ENCODE measurements at regions not wholly inside any gene's neighbourhood (a gene's known extent, or its start where the extent isn't known, plus 50 kb on each side); places are given as distances from the start of the nearest gene placed in this dataset.
"Not testable (repeated sequence)": the region's sequence is repeated elsewhere in the genome, so short reads cannot be mapped to it uniquely, and the experiment has no call there.

DNA sequence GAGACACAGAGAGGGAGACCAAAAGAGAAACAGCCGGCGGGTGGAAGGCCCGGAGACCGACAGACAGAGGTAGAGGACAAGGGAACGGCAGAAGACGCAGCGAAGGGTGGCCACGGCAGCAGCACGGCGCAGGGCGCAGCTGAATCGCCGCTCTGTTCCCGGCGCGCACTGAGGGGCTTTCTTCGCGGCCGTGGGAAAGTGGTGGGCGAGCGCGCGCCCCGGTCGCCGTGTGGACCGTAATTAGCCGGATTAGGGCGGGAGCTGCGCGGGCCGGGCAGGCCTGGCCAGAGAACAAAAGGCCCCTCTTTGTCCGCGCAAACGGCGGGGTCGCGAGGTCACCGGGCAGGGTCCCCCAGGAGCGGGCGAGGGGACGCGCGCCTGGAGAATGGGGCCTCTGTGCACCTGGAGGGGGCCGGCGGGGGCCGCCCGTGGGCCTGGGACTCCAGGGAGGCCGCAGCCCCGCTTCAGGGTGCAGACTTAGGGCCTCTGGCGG is 158.3 kb downstream of the ZFP36L2 start:
- H4K20me1 ChIP-seq (ENCODE audit: control insufficient read depth, extremely low read depth, insufficient read depth, low read length) = no peaks in the 10 kb centered on the region
- no peak for FAIRE-seq
- no peak for DNase-seq (ENCODE audit: low read depth, low spot score)
- dilution Hi-C loops (cut with MboI; ENCODE audit: extremely low pct_ligation_motif_present, low sequenced_read_pairs) = no loop called here
- H3K9me3 ChIP-seq (ENCODE audit: control insufficient read depth, low read depth, low read length) = no peaks in the 10 kb centered on the region
- no peak overlapping the region for H3K9ac ChIP-seq (ENCODE audit: control insufficient read depth, extremely low read depth, insufficient read depth, low read length)
- H2AFZ ChIP-seq (ENCODE audit: control insufficient read depth, low read length) = no peak overlapping the region
- no peak overlapping the region for H3K4me2 ChIP-seq (ENCODE audit: control insufficient read depth, extremely low read depth, insufficient read depth, low read depth, low read length)
- H3K27ac ChIP-seq (ENCODE audit: control insufficient read depth, insufficient read depth, low read length) = peak overlapping the region; percentile 13
- H3K9me1 ChIP-seq (ENCODE audit: control insufficient read depth, extremely low read depth, insufficient read depth, low read length) = no peaks in the 10 kb centered on the region
- no peaks in the 10 kb centered on the region for H3K27me3 ChIP-seq (ENCODE audit: control insufficient read depth, extremely low read depth, insufficient read depth, low read length)
- no peak overlapping the region for H3K4me3 ChIP-seq (ENCODE audit: control insufficient read depth in 2 of 3, extremely low read depth in 1 of 3, insufficient read depth in 2 of 3, low read depth in 1 of 3, low read length in 3 of 3)
- peaks cover 27% of the 10 kb centered on the region for H3K4me1 ChIP-seq (ENCODE audit: control insufficient read depth, extremely low read depth, insufficient read depth, low read length)
- no peak for TF ChIP-seq EZH2 (IDR thresholded peaks at IDR 0.05; ENCODE audit: low read length)
- TF ChIP-seq, protein P1, sequence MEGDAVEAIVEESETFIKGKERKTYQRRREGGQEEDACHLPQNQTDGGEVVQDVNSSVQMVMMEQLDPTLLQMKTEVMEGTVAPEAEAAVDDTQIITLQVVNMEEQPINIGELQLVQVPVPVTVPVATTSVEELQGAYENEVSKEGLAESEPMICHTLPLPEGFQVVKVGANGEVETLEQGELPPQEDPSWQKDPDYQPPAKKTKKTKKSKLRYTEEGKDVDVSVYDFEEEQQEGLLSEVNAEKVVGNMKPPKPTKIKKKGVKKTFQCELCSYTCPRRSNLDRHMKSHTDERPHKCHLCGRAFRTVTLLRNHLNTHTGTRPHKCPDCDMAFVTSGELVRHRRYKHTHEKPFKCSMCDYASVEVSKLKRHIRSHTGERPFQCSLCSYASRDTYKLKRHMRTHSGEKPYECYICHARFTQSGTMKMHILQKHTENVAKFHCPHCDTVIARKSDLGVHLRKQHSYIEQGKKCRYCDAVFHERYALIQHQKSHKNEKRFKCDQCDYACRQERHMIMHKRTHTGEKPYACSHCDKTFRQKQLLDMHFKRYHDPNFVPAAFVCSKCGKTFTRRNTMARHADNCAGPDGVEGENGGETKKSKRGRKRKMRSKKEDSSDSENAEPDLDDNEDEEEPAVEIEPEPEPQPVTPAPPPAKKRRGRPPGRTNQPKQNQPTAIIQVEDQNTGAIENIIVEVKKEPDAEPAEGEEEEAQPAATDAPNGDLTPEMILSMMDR (optimal IDR thresholded peaks at IDR 0.05 in 1 of 3, IDR thresholded peaks at IDR 0.05 in 1 of 3, conservative IDR thresholded peaks at IDR 0.05 in 1 of 3; ENCODE audit: extremely low read depth in 1 of 3, insufficient read depth in 2 of 3, low read length in 3 of 3) = no peak
- no peaks in the 10 kb centered on the region for H3K79me2 ChIP-seq (ENCODE audit: control insufficient read depth, insufficient read depth, low read length)
- no peaks in the 10 kb centered on the region for H3K36me3 ChIP-seq (ENCODE audit: control insufficient read depth in 2 of 2, extremely low read depth in 1 of 2, insufficient read depth in 2 of 2, low read length in 2 of 2)

GRCh38 chr2:43067254-43068040 is 159.0 kb downstream of the ZFP36L2 start:
- H3K9me1 ChIP-seq (ENCODE audit: control insufficient read depth, extremely low read depth, insufficient read depth, low read length) = no peaks in the 10 kb centered on the region
- H3K9me3 ChIP-seq (ENCODE audit: control insufficient read depth, low read depth, low read length) = no peaks in the 10 kb centered on the region
- H3K27me3 ChIP-seq (ENCODE audit: control insufficient read depth, extremely low read depth, insufficient read depth, low read length) = no peaks in the 10 kb centered on the region
- no peak overlapping the region for H3K4me2 ChIP-seq (ENCODE audit: control insufficient read depth, extremely low read depth, insufficient read depth, low read depth, low read length)
- dilution Hi-C loops (cut with MboI; ENCODE audit: extremely low pct_ligation_motif_present, low sequenced_read_pairs) = no loop called here
- H2AFZ ChIP-seq (ENCODE audit: control insufficient read depth, low read length) = no peak overlapping the region
- H3K4me3 ChIP-seq (ENCODE audit: control insufficient read depth in 2 of 3, extremely low read depth in 1 of 3, insufficient read depth in 2 of 3, low read depth in 1 of 3, low read length in 3 of 3) = no peak overlapping the region
- no peak overlapping the region for H3K9ac ChIP-seq (ENCODE audit: control insufficient read depth, extremely low read depth, insufficient read depth, low read length)
- no peak overlapping the region for H3K27ac ChIP-seq (ENCODE audit: control insufficient read depth, insufficient read depth, low read length)
- TF ChIP-seq EZH2 (IDR thresholded peaks at IDR 0.05; ENCODE audit: low read length) = no peak
- FAIRE-seq (peak; percentile 13), DNase-seq (ENCODE audit: low read depth, low spot score) (no peak)
- no peaks in the 10 kb centered on the region for H3K79me2 ChIP-seq (ENCODE audit: control insufficient read depth, insufficient read depth, low read length)
- peaks cover 23% of the 10 kb centered on the region for H3K4me1 ChIP-seq (ENCODE audit: control insufficient read depth, extremely low read depth, insufficient read depth, low read length)
- no peaks in the 10 kb centered on the region for H4K20me1 ChIP-seq (ENCODE audit: control insufficient read depth, extremely low read depth, insufficient read depth, low read length)
- H3K36me3 ChIP-seq (ENCODE audit: control insufficient read depth in 2 of 2, extremely low read depth in 1 of 2, insufficient read depth in 2 of 2, low read length in 2 of 2) = no peaks in the 10 kb centered on the region

- H3K4me3 ChIP-seq (ENCODE audit: control insufficient read depth in 2 of 3, extremely low read depth in 1 of 3, insufficient read depth in 2 of 3, low read depth in 1 of 3, low read length in 3 of 3); H4K20me1 ChIP-seq (ENCODE audit: control insufficient read depth, extremely low read depth, insufficient read depth, low read length); H3K27ac ChIP-seq (ENCODE audit: control insufficient read depth, insufficient read depth, low read length); H3K4me2 ChIP-seq (ENCODE audit: control insufficient read depth, extremely low read depth, insufficient read depth, low read depth, low read length); H3K9me1 ChIP-seq (ENCODE audit: control insufficient read depth, extremely low read depth, insufficient read depth, low read length); H3K79me2 ChIP-seq (ENCODE audit: control insufficient read depth, insufficient read depth, low read length); DNase-seq (ENCODE audit: low read depth, low spot score); H3K9me3 ChIP-seq (ENCODE audit: control insufficient read depth, low read depth, low read length); H3K9ac ChIP-seq (ENCODE audit: control insufficient read depth, extremely low read depth, insufficient read depth, low read length); FAIRE-seq; H2AFZ ChIP-seq (ENCODE audit: control insufficient read depth, low read length); dilution Hi-C loops (cut with MboI; ENCODE audit: extremely low pct_ligation_motif_present, low sequenced_read_pairs); H3K36me3 ChIP-seq (ENCODE audit: control insufficient read depth in 2 of 2, extremely low read depth in 1 of 2, insufficient read depth in 2 of 2, low read length in 2 of 2); H3K27me3 ChIP-seq (ENCODE audit: control insufficient read depth, extremely low read depth, insufficient read depth, low read length): not testable (repeated sequence)
- H3K4me1 ChIP-seq (ENCODE audit: control insufficient read depth, extremely low read depth, insufficient read depth, low read length) = peaks cover 16% of the 10 kb centered on the region
These were observed 159.7 kb downstream of the ZFP36L2 start for GRCh38 chr2:43066541-43067253.

Data from keratinocyte (primary cell).